ENCODE measurements at regions not wholly inside any gene's neighbourhood (a gene's known extent, or its start where the extent isn't known, plus 50 kb on each side); places are given as distances from the start of the nearest gene placed in this dataset.

DNA sequence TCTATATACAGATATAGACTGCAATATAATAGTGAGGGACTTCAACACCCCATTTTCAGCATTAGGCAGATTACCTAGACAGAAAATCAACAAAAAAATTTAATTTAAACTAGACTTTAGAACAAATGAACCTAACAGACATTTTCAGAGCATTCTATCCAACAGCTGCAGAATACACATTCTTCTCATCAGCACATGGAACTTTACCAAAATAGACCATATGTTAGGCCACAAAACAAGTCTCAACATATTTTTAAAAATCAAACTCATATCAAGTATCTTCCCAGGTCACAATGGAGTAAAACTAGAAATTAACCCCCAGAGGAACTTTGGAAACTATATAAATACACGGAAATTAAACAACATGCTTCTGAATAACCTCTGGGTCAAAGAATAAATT, 169.6 kb downstream of the MTERF1 start (continued):
- TF ChIP-seq, protein P1, sequence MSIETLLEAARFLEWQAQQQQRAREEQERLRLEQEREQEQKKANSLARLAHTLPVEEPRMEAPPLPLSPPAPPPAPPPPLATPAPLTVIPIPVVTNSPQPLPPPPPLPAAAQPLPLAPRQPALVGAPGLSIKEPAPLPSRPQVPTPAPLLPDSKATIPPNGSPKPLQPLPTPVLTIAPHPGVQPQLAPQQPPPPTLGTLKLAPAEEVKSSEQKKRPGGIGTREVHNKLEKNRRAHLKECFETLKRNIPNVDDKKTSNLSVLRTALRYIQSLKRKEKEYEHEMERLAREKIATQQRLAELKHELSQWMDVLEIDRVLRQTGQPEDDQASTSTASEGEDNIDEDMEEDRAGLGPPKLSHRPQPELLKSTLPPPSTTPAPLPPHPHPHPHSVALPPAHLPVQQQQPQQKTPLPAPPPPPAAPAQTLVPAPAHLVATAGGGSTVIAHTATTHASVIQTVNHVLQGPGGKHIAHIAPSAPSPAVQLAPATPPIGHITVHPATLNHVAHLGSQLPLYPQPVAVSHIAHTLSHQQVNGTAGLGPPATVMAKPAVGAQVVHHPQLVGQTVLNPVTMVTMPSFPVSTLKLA (IDR thresholded peaks at IDR 0.05), result no peak
- TF ChIP-seq SPEN (CRISPR knock-in tag; IDR thresholded peaks at IDR 0.05; ENCODE audit: low read depth), result no peak
- TF ChIP-seq ZNF556 (CRISPR knock-in tag; IDR thresholded peaks at IDR 0.05; ENCODE audit: borderline replicate concordance), result no peak
- TF ChIP-seq CEBPG (CRISPR knock-in tag; IDR thresholded peaks at IDR 0.05), result no peak

DNA sequence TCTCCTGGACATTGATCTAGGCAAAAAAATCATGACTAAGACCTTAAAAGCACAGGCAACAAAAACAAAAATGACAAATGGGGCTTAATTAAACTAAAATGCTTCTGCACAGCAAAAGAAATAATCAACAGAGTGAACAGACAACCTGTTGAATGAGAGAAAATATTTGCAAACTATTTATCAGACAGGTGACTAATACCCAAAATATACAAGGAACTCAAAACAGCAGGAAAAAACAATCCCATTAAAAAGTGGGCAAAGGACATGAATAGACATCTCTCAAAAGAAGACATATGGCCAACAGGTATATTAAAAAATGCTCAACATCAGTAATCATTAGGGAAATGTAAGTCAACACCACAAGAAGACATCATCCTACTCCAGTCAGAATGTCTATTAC, 166.8 kb downstream of the MTERF1 start:
- Histone ChIP-seq H3K4me1 (ENCODE audit: insufficient read depth, low read length) (no peaks in the 10 kb centered on the region), H3K27me3 (ENCODE audit: control insufficient read depth in 1 of 2, insufficient read depth in 2 of 2, low read length in 2 of 2) (no peaks in the 10 kb centered on the region), H3K27ac (ENCODE audit: extremely low read length, insufficient read depth, low read length) (no peak overlapping the region), H2AFZ (ENCODE audit: low read length) (no peak overlapping the region), H3K9ac (ENCODE audit: insufficient read depth, low read depth, low read length) (no peak overlapping the region), H4K20me1 (ENCODE audit: insufficient read depth, low read length) (no peaks in the 10 kb centered on the region), H3K9me3 (ENCODE audit: low read length) (peaks cover 4% of the 10 kb centered on the region; the same call in 1 of the 2 replicates), H3K79me2 (ENCODE audit: insufficient read depth, low read length) (no peaks in the 10 kb centered on the region), H3K4me3 (replicated peaks in 1 of 3; ENCODE audit: insufficient read depth in 1 of 3, low read depth in 2 of 3, low read length in 3 of 3) (no peak overlapping the region), H3K4me2 (ENCODE audit: low read depth, low read length) (no peak overlapping the region), H3K36me3 (replicated peaks in 1 of 2; ENCODE audit: control insufficient read depth in 1 of 2, insufficient read depth in 2 of 2, low read length in 2 of 2) (no peaks in the 10 kb centered on the region)
- in situ Hi-C loops (cut with HindIII; ENCODE audit: extremely low pct_ligation_motif_present, low pct_unique_long_range_greater_than_20kb) (no loop called here), intact Hi-C loops (cut with micrococcal nuclease; ENCODE audit: unreplicated experiment) (no loop called here)
- ChIA-PET POLR2A (no interaction called here), CTCF (ENCODE audit: low intra/inter-chr PET ratio, low total read pairs) (no interaction called here)
- BruUV-seq (replicated peaks), result no TSS peak
- no peak for FAIRE-seq
- DNase-seq (ENCODE audit: low spot score), result no peak
- no peak for ATAC-seq
- TF ChIP-seq ZNF451 (CRISPR knock-in tag; IDR thresholded peaks at IDR 0.05) (no peak), KLF12 (CRISPR knock-in tag; IDR thresholded peaks at IDR 0.05; ENCODE audit: borderline replicate concordance) (no peak), ZNF382 (CRISPR knock-in tag; IDR thresholded peaks at IDR 0.05; ENCODE audit: borderline replicate concordance) (no peak), CC2D1A (CRISPR knock-in tag; IDR thresholded peaks at IDR 0.05) (no peak), ZNF616 (CRISPR knock-in tag; IDR thresholded peaks at IDR 0.05; ENCODE audit: low read depth) (no peak), TBX3 (IDR thresholded peaks at IDR 0.05; ENCODE audit: borderline replicate concordance) (no peak), HMG20A (CRISPR knock-in tag; IDR thresholded peaks at IDR 0.05; ENCODE audit: borderline replicate concordance) (no peak), ZFP62 (CRISPR knock-in tag; IDR thresholded peaks at IDR 0.05) (no peak), ZNF10 (CRISPR knock-in tag; IDR thresholded peaks at IDR 0.05; ENCODE audit: borderline replicate concordance, low read depth) (no peak)
- TF ChIP-seq, protein P2, sequence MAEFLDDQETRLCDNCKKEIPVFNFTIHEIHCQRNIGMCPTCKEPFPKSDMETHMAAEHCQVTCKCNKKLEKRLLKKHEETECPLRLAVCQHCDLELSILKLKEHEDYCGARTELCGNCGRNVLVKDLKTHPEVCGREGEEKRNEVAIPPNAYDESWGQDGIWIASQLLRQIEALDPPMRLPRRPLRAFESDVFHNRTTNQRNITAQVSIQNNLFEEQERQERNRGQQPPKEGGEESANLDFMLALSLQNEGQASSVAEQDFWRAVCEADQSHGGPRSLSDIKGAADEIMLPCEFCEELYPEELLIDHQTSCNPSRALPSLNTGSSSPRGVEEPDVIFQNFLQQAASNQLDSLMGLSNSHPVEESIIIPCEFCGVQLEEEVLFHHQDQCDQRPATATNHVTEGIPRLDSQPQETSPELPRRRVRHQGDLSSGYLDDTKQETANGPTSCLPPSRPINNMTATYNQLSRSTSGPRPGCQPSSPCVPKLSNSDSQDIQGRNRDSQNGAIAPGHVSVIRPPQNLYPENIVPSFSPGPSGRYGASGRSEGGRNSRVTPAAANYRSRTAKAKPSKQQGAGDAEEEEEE (CRISPR knock-in tag; IDR thresholded peaks at IDR 0.05; ENCODE audit: borderline replicate concordance), result no peak

Measured in HepG2 (cell line).